Astrocyte of the hippocampus (primary cell): ENCODE measurements at regions not wholly inside any gene's neighbourhood (a gene's known extent, or its start where the extent isn't known, plus 50 kb on each side); places are given as distances from the start of the nearest gene placed in this dataset.

Experiments
- DNase-seq: peaks from one replicate; pipeline ENCODE4 v3.0.0; 2011; ENCODE audit warnings: low read depth, low spot score

GRCh38 chr2:67039517-67040103 is 357.5 kb upstream of the ETAA1 start:
- DNase-seq, result no peak

- DNase-seq, result no peak
Observed at GRCh38 chr2:67041051-67041450, 356.1 kb upstream of the ETAA1 start.

GRCh38 chr2:67043781-67044478 is 353.2 kb upstream of the ETAA1 start:
- DNase-seq, result no peak

GRCh38 chr2:67046591-67046990 is 350.5 kb upstream of the ETAA1 start:
- DNase-seq, result no peak

GRCh38 chr2:67048314-67048713 is 348.8 kb upstream of the ETAA1 start:
- DNase-seq, result no peak

- no peak for DNase-seq
Observed at GRCh38 chr2:67050622-67051021, 346.5 kb upstream of the ETAA1 start.

- DNase-seq, result no peak
Observed at GRCh38 chr2:67054728-67055127, 342.4 kb upstream of the ETAA1 start.

- DNase-seq, result no peak
Observed at GRCh38 chr2:67055387-67056304, 341.5 kb upstream of the ETAA1 start.

- no peak for DNase-seq
Observed at GRCh38 chr2:67057123-67057522, 340.0 kb upstream of the ETAA1 start.

- DNase-seq, result no peak
Observed at GRCh38 chr2:67057901-67058703, 339.0 kb upstream of the ETAA1 start.

GRCh38 chr2:67065046-67065445 is 332.1 kb upstream of the ETAA1 start:
- no peak for DNase-seq

- no peak for DNase-seq
Observed at GRCh38 chr2:67066782-67067181, 330.4 kb upstream of the ETAA1 start.

GRCh38 chr2:67067656-67068055 is 329.5 kb upstream of the ETAA1 start:
- no peak for DNase-seq

- DNase-seq, result peak; percentile 0
Observed at GRCh38 chr2:67070826-67071225, 326.3 kb upstream of the ETAA1 start.

- no peak for DNase-seq
Observed at GRCh38 chr2:67075056-67075455, 322.1 kb upstream of the ETAA1 start.

- no peak for DNase-seq
Observed at GRCh38 chr2:67075530-67076238, 321.4 kb upstream of the ETAA1 start.

- no peak for DNase-seq
Observed at GRCh38 chr2:67076239-67076624, 320.9 kb upstream of the ETAA1 start.

GRCh38 chr2:67079729-67080128 is 317.4 kb upstream of the ETAA1 start:
- DNase-seq, result no peak

GRCh38 chr2:67082813-67083212 is 314.3 kb upstream of the ETAA1 start:
- no peak for DNase-seq

- no peak for DNase-seq
Observed at GRCh38 chr2:67083951-67084350, 313.2 kb upstream of the ETAA1 start.

GRCh38 chr2:67085146-67085545 is 312.0 kb upstream of the ETAA1 start:
- no peak for DNase-seq
